ENCODE measurements at regions not wholly inside any gene's neighbourhood (a gene's known extent, or its start where the extent isn't known, plus 50 kb on each side); places are given as distances from the start of the nearest gene placed in this dataset.

GRCh38 chr1:73803380-73803779 is 394.6 kb downstream of the LRRIQ3 start:
- Mint-ChIP-seq H3K4me3 (no peak overlapping the region), H3K27ac (no peak overlapping the region), H3K27me3 (ENCODE audit: insufficient read depth) (no peaks in the 10 kb centered on the region), H3K4me1 (no peaks in the 10 kb centered on the region), H3K9me3 (no peaks in the 10 kb centered on the region), H3K36me3 (ENCODE audit: low read depth) (no peaks in the 10 kb centered on the region)
- TF ChIP-seq CTCF (conservative IDR thresholded peaks at IDR 0.05): no peak
- 91 to 100% methylated on average over 1 to 4 of the region's 4 CpGs for WGBS, 2 experiments (ENCODE audit: insufficient coverage in 1 of 2, insufficient read length in 1 of 2)
- Histone ChIP-seq H3K36me3 (ENCODE audit: control insufficient read depth, insufficient read depth, low read length) (no peaks in the 10 kb centered on the region), H3K27me3 (ENCODE audit: control insufficient read depth, insufficient read depth, low read length, poor library complexity, severe bottlenecking) (no peaks in the 10 kb centered on the region), H3K4me3 (ENCODE audit: low read length) (no peak overlapping the region), H3K4me1 (ENCODE audit: control insufficient read depth, insufficient read depth, low read length) (no peaks in the 10 kb centered on the region), H3K27ac (ENCODE audit: low read depth, low read length) (no peak overlapping the region), H3K9me3 (ENCODE audit: control insufficient read depth, low read length) (no peaks in the 10 kb centered on the region), H3K9ac (ENCODE audit: extremely low read depth, low read length, poor library complexity, severe bottlenecking) (no peak overlapping the region)
- no peak for DNase-seq

GRCh38 chr1:73801912-73802429 is 396.0 kb downstream of the LRRIQ3 start:
- H3K27ac ChIP-seq (ENCODE audit: low read depth, low read length): no peak overlapping the region
- no peaks in the 10 kb centered on the region for H3K4me1 Mint-ChIP-seq
- no peak overlapping the region for H3K4me3 Mint-ChIP-seq
- H3K36me3 ChIP-seq (ENCODE audit: control insufficient read depth, insufficient read depth, low read length): no peaks in the 10 kb centered on the region
- no peaks in the 10 kb centered on the region for H3K27me3 ChIP-seq (ENCODE audit: control insufficient read depth, insufficient read depth, low read length, poor library complexity, severe bottlenecking)
- H3K36me3 Mint-ChIP-seq (ENCODE audit: low read depth): no peaks in the 10 kb centered on the region
- no peaks in the 10 kb centered on the region for H3K9me3 Mint-ChIP-seq
- no peak overlapping the region for H3K27ac Mint-ChIP-seq
- 33 to 78% methylated on average over 1 of the region's 1 CpG for WGBS, 2 experiments (ENCODE audit: insufficient coverage in 1 of 2, insufficient read length in 1 of 2)
- no peak for DNase-seq
- H3K27me3 Mint-ChIP-seq (ENCODE audit: insufficient read depth): no peaks in the 10 kb centered on the region
- no peak overlapping the region for H3K9ac ChIP-seq (ENCODE audit: extremely low read depth, low read length, poor library complexity, severe bottlenecking)
- H3K4me3 ChIP-seq (ENCODE audit: low read length): no peak overlapping the region
- TF ChIP-seq CTCF (conservative IDR thresholded peaks at IDR 0.05): no peak
- no peaks in the 10 kb centered on the region for H3K9me3 ChIP-seq (ENCODE audit: control insufficient read depth, low read length)
- H3K4me1 ChIP-seq (ENCODE audit: control insufficient read depth, insufficient read depth, low read length): no peaks in the 10 kb centered on the region

GRCh38 chr1:73800376-73800775 is 397.6 kb downstream of the LRRIQ3 start:
- H3K27me3 ChIP-seq (ENCODE audit: control insufficient read depth, insufficient read depth, low read length, poor library complexity, severe bottlenecking): no peaks in the 10 kb centered on the region
- Mint-ChIP-seq H3K4me3 (no peak overlapping the region), H3K4me1 (no peaks in the 10 kb centered on the region), H3K9me3 (no peaks in the 10 kb centered on the region), H3K27ac (no peak overlapping the region), H3K27me3 (ENCODE audit: insufficient read depth) (no peaks in the 10 kb centered on the region), H3K36me3 (ENCODE audit: low read depth) (no peaks in the 10 kb centered on the region)
- TF ChIP-seq CTCF (conservative IDR thresholded peaks at IDR 0.05): no peak
- no peak overlapping the region for H3K9ac ChIP-seq (ENCODE audit: extremely low read depth, low read length, poor library complexity, severe bottlenecking)
- H3K4me3 ChIP-seq (ENCODE audit: low read length): no peak overlapping the region
- 92% methylated on average over 2 of the region's 2 CpGs; no CpG with 5 or more reads in 1 of the 2 experiments for WGBS, 2 experiments (ENCODE audit: insufficient coverage in 1 of 2, insufficient read length in 1 of 2)
- no peak for DNase-seq
- no peak overlapping the region for H3K27ac ChIP-seq (ENCODE audit: low read depth, low read length)
- no peaks in the 10 kb centered on the region for H3K9me3 ChIP-seq (ENCODE audit: control insufficient read depth, low read length)
- H3K36me3 ChIP-seq (ENCODE audit: control insufficient read depth, insufficient read depth, low read length): no peaks in the 10 kb centered on the region
- no peaks in the 10 kb centered on the region for H3K4me1 ChIP-seq (ENCODE audit: control insufficient read depth, insufficient read depth, low read length)

Measured in endodermal cell (in vitro differentiated cells).